ENCODE measurements at regions not wholly inside any gene's neighbourhood (a gene's known extent, or its start where the extent isn't known, plus 50 kb on each side); places are given as distances from the start of the nearest gene placed in this dataset.

DNA sequence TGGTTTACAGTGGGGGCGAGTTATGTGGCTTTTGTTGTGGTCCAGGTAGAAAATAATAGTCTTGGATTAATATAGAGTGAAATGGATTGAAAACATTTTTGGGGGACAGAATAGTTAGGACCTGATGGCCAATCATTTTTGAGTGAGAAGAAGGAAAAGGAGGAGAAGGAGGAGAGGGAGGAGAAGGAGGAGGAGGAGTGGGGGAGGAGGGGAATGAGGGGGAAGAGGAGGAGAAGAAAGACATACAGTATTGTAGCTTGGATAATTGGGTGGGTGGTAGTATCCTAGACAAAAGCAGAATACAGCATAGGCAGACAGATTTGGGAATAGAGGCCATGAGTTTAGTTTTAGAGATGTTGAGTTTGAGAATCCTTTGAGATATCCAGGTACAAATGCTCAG is 101.6 kb downstream of the GATA6 start:
- no peak for DNase-seq (ENCODE audit: low read depth)
- Histone ChIP-seq H3K27me3 (ENCODE audit: control insufficient read depth, insufficient read depth, low read length) (peaks cover 5% of the 10 kb centered on the region), H3K36me3 (ENCODE audit: control insufficient read depth, insufficient read depth, low read length) (no peaks in the 10 kb centered on the region), H3K4me3 (ENCODE audit: low read depth, low read length) (no peak overlapping the region)
- TF ChIP-seq CTCF (IDR thresholded peaks at IDR 0.05; ENCODE audit: insufficient read depth, low read length, poor library complexity, severe bottlenecking): no peak

DNA sequence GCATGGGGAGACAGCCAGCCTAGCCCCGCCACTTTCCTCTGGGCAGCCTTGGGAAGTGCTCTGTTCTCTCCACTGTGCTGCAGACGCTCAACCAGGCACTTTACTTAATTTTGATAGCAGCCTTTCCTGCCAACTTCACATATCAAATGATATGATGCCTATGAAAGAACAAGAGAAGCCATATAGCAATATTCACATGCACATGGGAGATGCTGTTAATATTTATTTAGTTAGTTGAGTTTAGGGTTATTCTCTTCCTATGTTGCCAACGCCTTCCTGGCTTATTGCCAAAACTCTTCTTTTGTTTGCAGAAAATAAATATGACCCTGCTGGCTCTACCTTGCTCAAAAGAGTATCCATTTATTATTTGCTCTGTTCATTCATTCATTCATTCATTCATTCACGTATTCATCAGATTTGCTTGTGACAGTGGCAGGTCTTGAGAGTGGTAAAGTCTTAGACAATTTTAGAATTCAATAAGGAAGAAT is 99.3 kb downstream of the GATA6 start:
- no peaks in the 10 kb centered on the region for H3K36me3 ChIP-seq (ENCODE audit: control insufficient read depth, insufficient read depth, low read length)
- H3K27me3 ChIP-seq (ENCODE audit: control insufficient read depth, insufficient read depth, low read length): peaks cover 5% of the 10 kb centered on the region
- no peak for TF ChIP-seq CTCF (IDR thresholded peaks at IDR 0.05; ENCODE audit: insufficient read depth, low read length, poor library complexity, severe bottlenecking)
- no peak for DNase-seq (ENCODE audit: low read depth)
- H3K4me3 ChIP-seq (ENCODE audit: low read depth, low read length): no peak overlapping the region

- DNase-seq (ENCODE audit: low read depth): no peak
- Histone ChIP-seq H3K36me3 (ENCODE audit: control insufficient read depth, insufficient read depth, low read length) (no peaks in the 10 kb centered on the region), H3K4me3 (ENCODE audit: low read depth, low read length) (no peak overlapping the region), H3K27me3 (ENCODE audit: control insufficient read depth, insufficient read depth, low read length) (peaks cover 4% of the 10 kb centered on the region)
- no peak for TF ChIP-seq CTCF (IDR thresholded peaks at IDR 0.05; ENCODE audit: insufficient read depth, low read length, poor library complexity, severe bottlenecking)
These were observed 98.3 kb downstream of the GATA6 start for GRCh38 chr18:22267697-22268096.

DNA sequence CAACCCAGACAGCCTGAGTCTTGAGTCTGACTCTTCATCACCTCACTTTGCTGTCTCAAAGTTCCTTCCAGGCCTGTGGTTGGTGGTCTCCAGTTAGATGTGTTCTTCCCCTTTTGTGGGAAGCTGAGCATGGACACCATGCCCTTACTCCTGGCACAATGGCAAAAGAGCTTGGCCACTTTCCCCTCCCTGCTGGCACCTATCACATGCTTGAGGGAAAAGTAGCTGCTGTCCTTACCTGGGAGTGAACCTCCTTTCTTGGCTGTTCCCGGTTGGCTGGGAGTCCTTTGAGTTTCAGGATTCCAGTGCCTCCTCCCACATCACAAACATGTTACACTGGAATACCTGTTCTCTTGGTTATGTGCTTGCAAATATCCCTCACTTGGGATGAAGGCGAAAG is 97.8 kb downstream of the GATA6 start:
- Histone ChIP-seq H3K27me3 (ENCODE audit: control insufficient read depth, insufficient read depth, low read length) (peaks cover 3% of the 10 kb centered on the region), H3K36me3 (ENCODE audit: control insufficient read depth, insufficient read depth, low read length) (no peaks in the 10 kb centered on the region), H3K4me3 (ENCODE audit: low read depth, low read length) (no peak overlapping the region)
- no peak for TF ChIP-seq CTCF (IDR thresholded peaks at IDR 0.05; ENCODE audit: insufficient read depth, low read length, poor library complexity, severe bottlenecking)
- DNase-seq (ENCODE audit: low read depth): no peak

DNA sequence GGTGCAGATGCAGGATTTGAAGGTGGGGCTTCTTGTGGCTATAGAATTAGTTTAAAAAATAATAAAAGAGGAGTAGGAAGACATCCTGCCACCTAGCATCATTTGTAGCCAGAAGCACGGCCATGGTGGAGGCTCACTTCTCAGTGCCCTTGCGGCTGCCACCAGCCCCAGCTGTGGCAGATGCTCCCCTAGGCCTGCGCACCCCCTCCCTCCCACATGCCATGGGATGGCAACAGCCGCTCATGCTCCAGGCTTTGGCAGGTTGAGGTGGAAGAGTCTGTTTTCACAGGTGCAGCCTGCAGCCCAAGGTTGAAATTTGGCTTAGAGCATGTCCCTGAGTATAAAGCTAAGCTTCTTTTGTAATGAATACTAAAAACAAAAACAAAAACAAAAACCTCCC is 96.4 kb downstream of the GATA6 start:
- Histone ChIP-seq H3K36me3 (ENCODE audit: control insufficient read depth, insufficient read depth, low read length) (no peaks in the 10 kb centered on the region), H3K27me3 (ENCODE audit: control insufficient read depth, insufficient read depth, low read length) (peaks cover 3% of the 10 kb centered on the region), H3K4me3 (ENCODE audit: low read depth, low read length) (no peak overlapping the region)
- DNase-seq (ENCODE audit: low read depth): no peak
- no peak for TF ChIP-seq CTCF (IDR thresholded peaks at IDR 0.05; ENCODE audit: insufficient read depth, low read length, poor library complexity, severe bottlenecking)

DNA sequence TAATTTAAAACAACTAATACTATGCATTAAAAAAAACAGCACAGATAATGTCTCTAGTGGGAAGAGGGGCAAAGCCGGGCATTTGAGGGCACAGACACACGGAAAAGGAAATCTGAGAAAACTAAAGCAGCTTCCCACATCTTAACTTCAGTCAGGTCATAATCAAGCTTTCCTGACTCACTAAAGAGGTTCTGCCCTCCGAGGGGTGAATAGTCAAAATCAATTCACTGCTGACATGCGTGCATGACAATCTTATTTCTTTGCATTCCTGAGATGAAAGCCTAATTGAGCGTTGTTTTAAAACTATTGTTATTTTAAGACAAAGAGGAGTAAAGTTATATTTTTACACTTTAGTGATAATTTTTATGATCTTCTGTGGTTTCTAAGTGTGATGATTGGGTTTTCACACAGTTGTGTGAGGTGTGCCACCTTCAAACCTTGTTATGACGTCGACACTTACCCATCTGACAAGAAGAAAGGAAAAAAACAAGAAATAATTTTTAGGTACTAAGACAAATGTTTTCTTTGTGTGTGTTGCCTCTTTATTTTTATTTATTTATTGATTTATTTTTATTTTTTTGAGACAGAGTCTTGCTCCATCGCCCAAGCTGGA is 90.9 kb downstream of the GATA6 start:
- no peak for DNase-seq (ENCODE audit: low read depth)
- Histone ChIP-seq H3K27me3 (ENCODE audit: control insufficient read depth, insufficient read depth, low read length) (no peaks in the 10 kb centered on the region), H3K36me3 (ENCODE audit: control insufficient read depth, insufficient read depth, low read length) (no peaks in the 10 kb centered on the region), H3K4me3 (ENCODE audit: low read depth, low read length) (no peak overlapping the region)
- no peak for TF ChIP-seq CTCF (IDR thresholded peaks at IDR 0.05; ENCODE audit: insufficient read depth, low read length, poor library complexity, severe bottlenecking)
